Retina (tissue), 1 donor: ENCODE measurements at regions not wholly inside any gene's neighbourhood (a gene's known extent, or its start where the extent isn't known, plus 50 kb on each side); places are given as distances from the start of the nearest gene placed in this dataset.
"Not testable (repeated sequence)": the region's sequence is repeated elsewhere in the genome, so short reads cannot be mapped to it uniquely, and the experiment has no call there.

Experiments
- DNase-seq: peaks from one replicate; pipeline ENCODE4 v3.0.0-alpha.2; 2016

- DNase-seq: not testable (repeated sequence)
These were observed 179.5 kb upstream of the PROX1 start for GRCh38 chr1:213808288-213808687.

- DNase-seq: peak; percentile 74
These were observed 170.6 kb upstream of the PROX1 start for GRCh38 chr1:213817156-213817555.

- no peak for DNase-seq
These were observed 167.2 kb upstream of the PROX1 start for GRCh38 chr1:213820362-213821149.

- no peak for DNase-seq
These were observed 166.4 kb upstream of the PROX1 start for GRCh38 chr1:213821175-213821942.

GRCh38 chr1:213821943-213822334 is 165.8 kb upstream of the PROX1 start:
- DNase-seq: no peak

GRCh38 chr1:213826891-213827290 is 160.9 kb upstream of the PROX1 start:
- DNase-seq: no peak

GRCh38 chr1:213828867-213829266 is 158.9 kb upstream of the PROX1 start:
- no peak for DNase-seq

GRCh38 chr1:213829780-213830179 is 158.0 kb upstream of the PROX1 start:
- DNase-seq: peak; percentile 80

GRCh38 chr1:213830371-213830770 is 157.4 kb upstream of the PROX1 start:
- no peak for DNase-seq

GRCh38 chr1:213840575-213840974 is 147.2 kb upstream of the PROX1 start:
- no peak for DNase-seq

- DNase-seq: no peak
These were observed 143.1 kb upstream of the PROX1 start for GRCh38 chr1:213844632-213845031.

GRCh38 chr1:213852107-213852506 is 135.7 kb upstream of the PROX1 start:
- no peak for DNase-seq

GRCh38 chr1:213858581-213858980 is 129.2 kb upstream of the PROX1 start:
- DNase-seq: no peak

- no peak for DNase-seq
These were observed 125.9 kb upstream of the PROX1 start for GRCh38 chr1:213861841-213862240.

GRCh38 chr1:213864091-213864490 is 123.7 kb upstream of the PROX1 start:
- DNase-seq: no peak

- no peak for DNase-seq
These were observed 119.3 kb upstream of the PROX1 start for GRCh38 chr1:213868482-213868881.

- DNase-seq: no peak
These were observed 116.6 kb upstream of the PROX1 start for GRCh38 chr1:213871179-213871578.

- no peak for DNase-seq
These were observed 113.0 kb upstream of the PROX1 start for GRCh38 chr1:213874789-213875188.

- DNase-seq: no peak
These were observed 111.2 kb upstream of the PROX1 start for GRCh38 chr1:213876531-213876930.

GRCh38 chr1:213883618-213884017 is 104.2 kb upstream of the PROX1 start:
- DNase-seq: no peak

GRCh38 chr1:213884402-213884801 is 103.4 kb upstream of the PROX1 start:
- DNase-seq: no peak

- no peak for DNase-seq
These were observed 102.8 kb upstream of the PROX1 start for GRCh38 chr1:213884942-213885341.

- no peak for DNase-seq
These were observed 99.9 kb upstream of the PROX1 start for GRCh38 chr1:213887842-213888241.
